ENCODE measurements at regions not wholly inside any gene's neighbourhood (a gene's known extent, or its start where the extent isn't known, plus 50 kb on each side); places are given as distances from the start of the nearest gene placed in this dataset.

DNA sequence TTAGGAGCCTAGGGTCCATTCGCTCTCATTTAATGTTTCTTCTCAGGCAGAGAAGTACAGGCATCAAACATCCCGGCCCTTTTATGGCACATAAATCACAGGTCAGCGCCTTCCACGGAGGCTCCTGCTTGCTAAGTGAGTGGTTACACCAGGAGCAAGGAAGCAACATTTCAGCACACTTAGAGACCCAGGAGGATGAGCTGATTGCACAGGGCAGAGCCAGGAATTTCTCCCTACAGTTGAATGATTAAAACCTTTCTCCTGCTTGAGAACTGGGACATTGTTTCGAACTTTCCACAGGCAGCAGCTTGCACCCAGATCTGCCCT is 233.4 kb downstream of the SPTSSA start:
- peak in 1 of 2 experiments; percentile 32; a peak in 3 of 6 replicates for ATAC-seq
- no peak overlapping the region for H3K4me3 ChIP-seq
- WGBS (ENCODE audit: missing lambda C conversion rate): 56% methylated on average over 5 of the region's 5 CpGs
- FAIRE-seq: no peak
- POLR2A ChIA-PET: no interaction called here
- H3K9me3 ChIP-seq: no peaks in the 10 kb centered on the region
- no peaks in the 10 kb centered on the region; the same call in 2 of the 3 replicates for H3K4me1 ChIP-seq
- CTCF ChIA-PET: interaction anchor here (0.5 to 4.2 kb wide), 36 partner anchors 9 to 1564 kb away, joined by 3 to 24 read pairs (median 4); no protein-coding TSS in a partner anchor
- no peak for DNase-seq (ENCODE audit: low read depth in 1 of 2, low spot score in 1 of 2)
- H3K4me2 ChIP-seq: no peak overlapping the region
- TF ChIP-seq NPAS2 (CRISPR knock-in tag; IDR thresholded peaks at IDR 0.05; ENCODE audit: borderline replicate concordance): no peak
- no peak for TF ChIP-seq ELK1 (IDR thresholded peaks at IDR 0.05; ENCODE audit: low read depth, low read length)
- no peak for TF ChIP-seq KDM1A (IDR thresholded peaks at IDR 0.05; ENCODE audit: low read depth)
- TF ChIP-seq JUNB (IDR thresholded peaks at IDR 0.05): no peak
- TF ChIP-seq CEBPB (IDR thresholded peaks at IDR 0.05): no peak
- TF ChIP-seq POLR2A (IDR thresholded peaks at IDR 0.05; ENCODE audit: low read length): no peak
- no peak for TF ChIP-seq RCOR1 (IDR thresholded peaks at IDR 0.05; ENCODE audit: low read depth, low read length)
- no peak for TF ChIP-seq RARB (CRISPR knock-in tag; IDR thresholded peaks at IDR 0.05)
- no peak for TF ChIP-seq ZSCAN20 (CRISPR knock-in tag; IDR thresholded peaks at IDR 0.05)
- TF ChIP-seq FOSB (CRISPR knock-in tag; IDR thresholded peaks at IDR 0.05): no peak
- no peak for TF ChIP-seq SMC3 (IDR thresholded peaks at IDR 0.05)
- TF ChIP-seq CBX2 (IDR thresholded peaks at IDR 0.05; ENCODE audit: borderline replicate concordance, low read depth): no peak
- TF ChIP-seq ZFP36 (IDR thresholded peaks at IDR 0.05; ENCODE audit: borderline replicate concordance, partially characterized antibody): no peak
- H3K27ac ChIP-seq: no peak overlapping the region

DNA sequence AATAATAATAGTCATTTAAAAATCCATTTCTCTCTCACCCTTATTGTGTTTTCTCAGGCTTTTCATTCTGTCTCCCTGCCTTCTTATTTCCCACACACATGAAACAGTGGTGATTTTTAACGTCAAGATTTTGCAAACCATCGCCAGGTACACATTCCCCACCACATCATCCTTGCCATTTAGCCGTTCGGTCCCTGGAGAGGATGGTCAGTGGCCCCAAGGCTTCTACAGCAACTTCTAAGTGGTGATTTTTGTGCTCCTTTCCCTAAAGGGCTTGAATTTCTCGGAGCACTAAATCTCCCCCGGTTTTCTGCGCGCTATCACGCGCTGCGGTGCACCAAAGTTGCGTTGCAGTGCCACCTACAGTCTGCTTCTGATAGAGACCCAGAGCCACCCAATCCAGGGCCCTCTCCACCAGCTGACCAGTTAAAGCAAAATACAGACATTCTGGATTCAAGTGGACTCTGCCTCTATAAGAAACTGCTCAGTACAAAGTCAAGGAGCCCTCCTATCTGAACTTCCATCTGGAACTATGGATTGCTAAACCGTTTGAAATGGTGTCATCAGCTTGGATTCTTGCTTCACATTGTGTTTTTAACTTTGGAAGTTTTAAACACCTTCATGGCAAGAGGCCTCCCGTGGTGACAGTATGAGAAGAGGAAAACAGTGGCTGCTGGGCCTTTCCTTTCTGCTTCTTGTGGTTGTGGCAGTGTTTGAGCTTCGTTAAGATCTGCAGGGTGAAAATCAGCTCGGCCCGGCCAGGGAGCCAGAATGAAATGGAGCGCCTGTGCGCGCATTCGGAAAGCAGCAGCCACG is 234.0 kb downstream of the SPTSSA start:
- ChIA-PET POLR2A (no interaction called here), CTCF (interaction anchor here (0.5 to 4.2 kb wide), 34 partner anchors 9 to 1563 kb away, joined by 3 to 24 read pairs (median 4); no protein-coding TSS in a partner anchor)
- peak overlapping the region; percentile 71 for H3K4me2 ChIP-seq
- no peaks in the 10 kb centered on the region for H3K9me3 ChIP-seq
- FAIRE-seq (peak; percentile 39), ATAC-seq (peak; percentile 98 to 99), DNase-seq (ENCODE audit: low read depth in 1 of 2, low spot score in 1 of 2) (peak; percentile 49 to 75)
- H3K4me1 ChIP-seq: peaks cover 5% of the 10 kb centered on the region; the same call in 2 of the 3 replicates
- TF ChIP-seq SMC3 (IDR thresholded peaks at IDR 0.05) (peak; percentile 74), CHD2 (IDR thresholded peaks at IDR 0.05; ENCODE audit: low read length, partially characterized antibody) (no peak), RAD21 (conservative IDR thresholded peaks at IDR 0.05 in 1 of 2, IDR thresholded peaks at IDR 0.05 in 1 of 2) (peak; percentile 88 to 90)
- TF ChIP-seq, protein P1, sequence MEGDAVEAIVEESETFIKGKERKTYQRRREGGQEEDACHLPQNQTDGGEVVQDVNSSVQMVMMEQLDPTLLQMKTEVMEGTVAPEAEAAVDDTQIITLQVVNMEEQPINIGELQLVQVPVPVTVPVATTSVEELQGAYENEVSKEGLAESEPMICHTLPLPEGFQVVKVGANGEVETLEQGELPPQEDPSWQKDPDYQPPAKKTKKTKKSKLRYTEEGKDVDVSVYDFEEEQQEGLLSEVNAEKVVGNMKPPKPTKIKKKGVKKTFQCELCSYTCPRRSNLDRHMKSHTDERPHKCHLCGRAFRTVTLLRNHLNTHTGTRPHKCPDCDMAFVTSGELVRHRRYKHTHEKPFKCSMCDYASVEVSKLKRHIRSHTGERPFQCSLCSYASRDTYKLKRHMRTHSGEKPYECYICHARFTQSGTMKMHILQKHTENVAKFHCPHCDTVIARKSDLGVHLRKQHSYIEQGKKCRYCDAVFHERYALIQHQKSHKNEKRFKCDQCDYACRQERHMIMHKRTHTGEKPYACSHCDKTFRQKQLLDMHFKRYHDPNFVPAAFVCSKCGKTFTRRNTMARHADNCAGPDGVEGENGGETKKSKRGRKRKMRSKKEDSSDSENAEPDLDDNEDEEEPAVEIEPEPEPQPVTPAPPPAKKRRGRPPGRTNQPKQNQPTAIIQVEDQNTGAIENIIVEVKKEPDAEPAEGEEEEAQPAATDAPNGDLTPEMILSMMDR (IDR thresholded peaks at IDR 0.05): peak; percentile 81
- H3K27ac ChIP-seq: no peak overlapping the region
- WGBS (ENCODE audit: missing lambda C conversion rate): 35% methylated on average over 22 of the region's 22 CpGs
- no peak overlapping the region for H3K4me3 ChIP-seq

GRCh38 chr14:34224221-34224620 is 237.8 kb downstream of the SPTSSA start:
- POLR2A ChIA-PET: no interaction called here
- Histone ChIP-seq H3K27ac (no peak overlapping the region), H3K4me2 (no peak overlapping the region), H3K4me1 (peaks cover 22% of the 10 kb centered on the region), H3K4me3 (no peak overlapping the region), H3K9me3 (no peaks in the 10 kb centered on the region)
- DNase-seq (ENCODE audit: low read depth in 1 of 2, low spot score in 1 of 2) (no peak), FAIRE-seq (no peak), ATAC-seq (no peak)
- TF ChIP-seq RNF2 (IDR thresholded peaks at IDR 0.05; ENCODE audit: borderline replicate concordance, low read depth) (no peak), SREBF2 (IDR thresholded peaks at IDR 0.05) (no peak), RCOR1 (IDR thresholded peaks at IDR 0.05; ENCODE audit: low read depth, low read length) (no peak), RFX5 (IDR thresholded peaks at IDR 0.05) (no peak)
- CTCF ChIA-PET: interaction anchor here (0.9 to 2.3 kb wide), 4 partner anchors 370 to 415 kb away, joined by 3 to 13 read pairs (median 4); no protein-coding TSS in a partner anchor
